B cell (primary cell): ENCODE measurements at regions not wholly inside any gene's neighbourhood (a gene's known extent, or its start where the extent isn't known, plus 50 kb on each side); places are given as distances from the start of the nearest gene placed in this dataset.

Source experiments
- ATAC-seq: fragments of 200-7000 bp; cut with Tn5 transposase; one replicate; pipeline ENCODE4 v1.10.0; 2021; ENCODE audit warnings: low read depth, mild to moderate bottlenecking, moderate number of reproducible peaks, moderate library complexity
- CTCF ChIA-PET: fragments of 350-600 bp; sonication (Branson Sonifier 250); formaldehyde crosslinking; loops from one replicate; lab custom pipeline; 2021; ENCODE audit warnings: antibody characterized with exemption, inconsistent platforms; lab: Charles Lee
- POLR2A ChIA-PET: fragments of 350-600 bp; sonication (Branson Sonifier 250); formaldehyde crosslinking; loops from one replicate; lab custom pipeline; 2021; ENCODE audit warnings: antibody characterized with exemption; lab: Charles Lee
- DNase-seq: peaks from one replicate; pipeline ENCODE4 v3.0.0; 2013
- H2AFZ ChIP-seq: 2 replicates; pipeline ENCODE4 v1.6.1; 2012; ENCODE audit warnings: mild to moderate bottlenecking, low read depth, low read length; ENCODE audit not compliant: insufficient read depth, poor library complexity, severe bottlenecking
- H3K27ac ChIP-seq, 2 donors: 1 replicate in 1 of 2; 2 replicates in 1 of 2; pipeline ENCODE4 v1.5.1; 2012 to 2013; ENCODE audit warnings: low read length in 2 of 2, mild to moderate bottlenecking in 2 of 2, moderate library complexity in 1 of 2
- H3K27me3 ChIP-seq, 4 experiments: fragments of 200-600 bp in 1 of 4; sonication (generic) in 1 of 4; replicated peaks in 1 of 4; 1 replicate in 2 of 4; 2 replicates in 2 of 4; pipeline versions ENCODE4 v1.6.1 to v1.7.0; 2013 to 2016; ENCODE audit warnings: low read length in 3 of 4, mild to moderate bottlenecking in 2 of 4, mixed read lengths in 1 of 4, moderate library complexity in 1 of 4; ENCODE audit not compliant: insufficient read depth in 4 of 4, control insufficient read depth in 3 of 4; ENCODE audit errors: control extremely low read depth in 1 of 4
- H3K36me3 ChIP-seq, 2 experiments: replicated peaks in 1 of 2; 1 replicate in 1 of 2; 2 replicates in 1 of 2; pipeline versions ENCODE4 v1.6.1 to v1.7.1; 2013; ENCODE audit warnings: low read length in 1 of 2; ENCODE audit not compliant: insufficient read depth in 2 of 2, control insufficient read depth in 1 of 2; ENCODE audit errors: control extremely low read depth in 1 of 2, extremely low read depth in 1 of 2
- H3K4me1 ChIP-seq, 2 donors: fragments of 200-600 bp in 1 of 2; sonication (generic) in 1 of 2; 1 replicate in 1 of 2; 2 replicates in 1 of 2; pipeline versions ENCODE4 v1.5.1 to v1.6.1; 2013 to 2017; ENCODE audit warnings: low read length in 2 of 2; ENCODE audit not compliant: control insufficient read depth in 2 of 2, insufficient read depth in 2 of 2
- H3K4me2 ChIP-seq: replicated peaks from 2 replicates; pipeline ENCODE3; 2012; ENCODE audit warnings: mild to moderate bottlenecking, low read depth, low read length; ENCODE audit not compliant: poor library complexity, severe bottlenecking
- H3K4me3 ChIP-seq, 5 experiments: fragments of 200-600 bp in 1 of 5; sonication (generic) in 1 of 5; 1 replicate in 3 of 5; 2 replicates in 2 of 5; pipeline versions ENCODE4 v1.5.1 to v1.7.0; 2011 to 2016; ENCODE audit warnings: low read length in 4 of 5, mild to moderate bottlenecking in 4 of 5, low read depth in 2 of 5, control low read depth in 1 of 5, moderate library complexity in 1 of 5; ENCODE audit not compliant: insufficient read depth in 1 of 5; ENCODE audit errors: control extremely low read depth in 1 of 5, extremely low read depth in 1 of 5
- H3K79me2 ChIP-seq: fragments of 200-600 bp; sonication (generic); one replicate; pipeline ENCODE4 v1.6.0; 2016; ENCODE audit warnings: low read length; ENCODE audit not compliant: control insufficient read depth, insufficient read depth
- H3K9ac ChIP-seq: fragments of 200-600 bp; sonication (generic); 2 replicates; pipeline ENCODE4 v1.6.1; 2017; ENCODE audit warnings: mild to moderate bottlenecking, low read length, moderate library complexity
- H3K9me3 ChIP-seq, 3 donors: one replicate each; pipeline versions ENCODE4 v1.6.1 to v1.7.1; 2013; ENCODE audit warnings: low read length in 2 of 3; ENCODE audit not compliant: control insufficient read depth in 2 of 3, insufficient read depth in 1 of 3; ENCODE audit errors: control extremely low read depth in 1 of 3
- H4K20me1 ChIP-seq: 2 replicates; pipeline ENCODE4 v1.6.0; 2012; ENCODE audit warnings: mild to moderate bottlenecking, low read length; ENCODE audit not compliant: insufficient read depth, control insufficient read depth, poor library complexity, severe bottlenecking
- H3K27ac Mint-ChIP-seq: one replicate; pipeline ENCODE4 v1.8.0; 2021; ENCODE audit warnings: mixed read lengths
- H3K27me3 Mint-ChIP-seq: one replicate; pipeline ENCODE4 v1.8.0; 2021; ENCODE audit warnings: mixed read lengths
- H3K4me1 Mint-ChIP-seq: one replicate; pipeline ENCODE4 v1.8.0; 2021; ENCODE audit warnings: mixed read lengths
- H3K4me3 Mint-ChIP-seq: one replicate; pipeline ENCODE4 v1.8.0; 2021; ENCODE audit warnings: mixed read lengths
- H3K9me3 Mint-ChIP-seq: one replicate; pipeline ENCODE4 v1.8.0; 2022; ENCODE audit warnings: mixed read lengths; ENCODE audit not compliant: insufficient read depth
- EZH2 ChIP-seq: IDR thresholded peaks from 2 replicates; pipeline ENCODE4 v1.6.1; 2012; ENCODE audit warnings: borderline replicate concordance, low read depth, mild to moderate bottlenecking, moderate library complexity, low read length; ENCODE audit not compliant: insufficient read depth, poor library complexity, severe bottlenecking
- WGBS: methylation state at CpG from one replicate; pipeline ENCODE4 v1.1.5; 2013; ENCODE audit warnings: missing lambda C conversion rate; ENCODE audit not compliant: insufficient coverage; 5-methylcytosine and 5-hydroxymethylcytosine counted together
- intact Hi-C: fragments of 100-400 bp; cut with micrococcal nuclease; formaldehyde crosslinking; loops from one replicate; pipeline ENCODE4 v1.10.0; 2022
- TF ChIP-seq, protein P1 (sequence below): fragments of 200-600 bp; IDR thresholded peaks from one replicate; pipeline ENCODE4 v1.8.0; 2022; ENCODE audit warnings: antibody characterized with exemption, mild to moderate bottlenecking

DNA sequence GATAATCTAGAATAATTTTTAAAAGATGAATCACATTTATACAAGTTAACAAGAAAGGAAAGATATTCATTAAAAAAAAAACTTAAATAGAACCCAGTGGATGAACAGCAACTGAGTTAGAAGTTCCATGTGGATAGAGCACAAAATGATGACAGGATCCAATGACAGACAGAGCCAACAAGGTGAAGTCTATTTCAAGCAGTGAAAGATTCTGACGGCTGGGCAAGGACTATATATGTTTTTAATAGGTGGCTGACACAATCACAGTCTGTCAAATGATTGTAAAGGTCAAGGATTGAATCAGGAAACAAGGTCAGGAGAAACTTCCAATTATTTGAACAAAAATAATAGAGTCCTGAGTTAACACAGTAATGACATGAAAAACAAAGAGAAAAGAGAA is 1460.0 kb upstream of the CDH8 start:
- DNase-seq = no peak
- no peak for ATAC-seq
- no peak overlapping the region for H3K4me3 Mint-ChIP-seq
- TF ChIP-seq, protein P1, sequence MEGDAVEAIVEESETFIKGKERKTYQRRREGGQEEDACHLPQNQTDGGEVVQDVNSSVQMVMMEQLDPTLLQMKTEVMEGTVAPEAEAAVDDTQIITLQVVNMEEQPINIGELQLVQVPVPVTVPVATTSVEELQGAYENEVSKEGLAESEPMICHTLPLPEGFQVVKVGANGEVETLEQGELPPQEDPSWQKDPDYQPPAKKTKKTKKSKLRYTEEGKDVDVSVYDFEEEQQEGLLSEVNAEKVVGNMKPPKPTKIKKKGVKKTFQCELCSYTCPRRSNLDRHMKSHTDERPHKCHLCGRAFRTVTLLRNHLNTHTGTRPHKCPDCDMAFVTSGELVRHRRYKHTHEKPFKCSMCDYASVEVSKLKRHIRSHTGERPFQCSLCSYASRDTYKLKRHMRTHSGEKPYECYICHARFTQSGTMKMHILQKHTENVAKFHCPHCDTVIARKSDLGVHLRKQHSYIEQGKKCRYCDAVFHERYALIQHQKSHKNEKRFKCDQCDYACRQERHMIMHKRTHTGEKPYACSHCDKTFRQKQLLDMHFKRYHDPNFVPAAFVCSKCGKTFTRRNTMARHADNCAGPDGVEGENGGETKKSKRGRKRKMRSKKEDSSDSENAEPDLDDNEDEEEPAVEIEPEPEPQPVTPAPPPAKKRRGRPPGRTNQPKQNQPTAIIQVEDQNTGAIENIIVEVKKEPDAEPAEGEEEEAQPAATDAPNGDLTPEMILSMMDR = no peak
- TF ChIP-seq EZH2 = no peak
- Histone ChIP-seq H3K27ac (no peak overlapping the region), H4K20me1 (no peaks in the 10 kb centered on the region), H3K9ac (no peak overlapping the region), H3K4me3 (no peak overlapping the region), H2AFZ (no peak overlapping the region), H3K4me2 (no peak overlapping the region), H3K27me3 (no peaks in the 10 kb centered on the region), H3K36me3 (no peaks in the 10 kb centered on the region), H3K4me1 (no peaks in the 10 kb centered on the region), H3K79me2 (no peaks in the 10 kb centered on the region), H3K9me3 (no peaks in the 10 kb centered on the region)
- H3K4me1 Mint-ChIP-seq = no peaks in the 10 kb centered on the region
- no peaks in the 10 kb centered on the region for H3K27me3 Mint-ChIP-seq
- H3K27ac Mint-ChIP-seq = no peak overlapping the region
- WGBS = no CpG with 5 or more reads among the region's 1 CpG
- POLR2A ChIA-PET = no interaction called here
- no peaks in the 10 kb centered on the region for H3K9me3 Mint-ChIP-seq
- CTCF ChIA-PET = no interaction called here
- intact Hi-C loops = no loop called here

DNA sequence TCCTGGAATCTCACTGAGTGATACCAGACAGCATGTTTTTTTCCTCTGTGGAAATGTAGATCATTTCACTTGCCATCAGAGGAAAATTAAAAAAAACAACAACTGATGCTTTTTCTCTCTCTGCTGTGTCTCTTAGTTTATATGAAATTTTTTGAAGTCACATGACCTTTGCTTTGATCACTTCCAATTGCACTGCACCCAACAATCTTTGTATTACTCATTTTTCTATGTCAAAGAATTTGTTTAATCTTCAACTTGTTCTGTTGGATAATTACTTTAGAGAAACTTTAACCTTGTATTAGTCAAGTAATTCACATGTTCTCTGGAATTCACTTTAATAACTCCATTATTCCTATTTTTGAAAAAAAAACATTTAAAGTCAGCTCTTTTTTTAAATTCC is 1452.7 kb upstream of the CDH8 start:
- H3K9me3 Mint-ChIP-seq = no peaks in the 10 kb centered on the region

More for the DNA sequence above, 1452.7 kb upstream of the CDH8 start:
- H3K4me1 ChIP-seq = no peaks in the 10 kb centered on the region
- ChIA-PET POLR2A (no interaction called here), CTCF (no interaction called here)
- no peak overlapping the region for H3K4me2 ChIP-seq
- no peaks in the 10 kb centered on the region for H3K9me3 ChIP-seq
- H2AFZ ChIP-seq = no peak overlapping the region
- H3K27me3 ChIP-seq = no peaks in the 10 kb centered on the region
- Mint-ChIP-seq H3K4me3 (no peak overlapping the region), H3K4me1 (no peaks in the 10 kb centered on the region), H3K27ac (no peak overlapping the region), H3K27me3 (no peaks in the 10 kb centered on the region)
- H3K9ac ChIP-seq = no peak overlapping the region
- no peaks in the 10 kb centered on the region for H4K20me1 ChIP-seq
- no peak for ATAC-seq
- H3K79me2 ChIP-seq = no peaks in the 10 kb centered on the region
- intact Hi-C loops = no loop called here
- no peak overlapping the region for H3K4me3 ChIP-seq
- TF ChIP-seq EZH2 = no peak
- TF ChIP-seq, protein P1 = no peak
- no peak for DNase-seq
- no peaks in the 10 kb centered on the region for H3K36me3 ChIP-seq
- no peak overlapping the region for H3K27ac ChIP-seq
